Amniotic epithelial cell (primary cell): ENCODE measurements at regions not wholly inside any gene's neighbourhood (a gene's known extent, or its start where the extent isn't known, plus 50 kb on each side); places are given as distances from the start of the nearest gene placed in this dataset.
A peak's percentile ranks its signal among the peaks of the same experiment; 100 is the strongest.

Experiments
- DNase-seq: peaks from one replicate; pipeline ENCODE4 v3.0.0-alpha.2; 2010; ENCODE audit warnings: low read depth

GRCh38 chr20:58600756-58601155 lies 50.3 kb upstream of the STX16 start:
- DNase-seq, result no peak

DNA sequence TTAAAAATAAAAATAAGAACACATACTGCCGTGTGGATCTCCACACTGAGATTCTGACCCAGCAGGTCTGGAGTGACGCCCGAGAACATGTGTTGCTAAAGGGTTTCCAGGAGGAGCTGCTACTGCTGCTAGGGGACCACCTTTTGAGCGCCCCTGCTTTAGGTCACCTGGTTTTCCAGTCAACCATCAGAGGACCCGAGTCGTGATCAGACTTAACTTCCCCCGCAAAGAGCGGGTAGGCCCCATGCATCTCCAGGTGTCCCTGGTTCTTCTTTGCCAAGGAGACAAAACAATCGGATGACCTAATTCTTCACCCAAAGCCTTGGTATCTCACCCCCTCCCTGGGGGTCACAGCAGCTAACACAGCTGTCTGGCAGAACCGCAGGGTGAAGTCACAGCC lies 51.1 kb upstream of the STX16 start:
- no peak for DNase-seq

- DNase-seq, result peak; percentile 90
Observed at GRCh38 chr20:58598211-58599015, 52.7 kb upstream of the STX16 start.

DNA sequence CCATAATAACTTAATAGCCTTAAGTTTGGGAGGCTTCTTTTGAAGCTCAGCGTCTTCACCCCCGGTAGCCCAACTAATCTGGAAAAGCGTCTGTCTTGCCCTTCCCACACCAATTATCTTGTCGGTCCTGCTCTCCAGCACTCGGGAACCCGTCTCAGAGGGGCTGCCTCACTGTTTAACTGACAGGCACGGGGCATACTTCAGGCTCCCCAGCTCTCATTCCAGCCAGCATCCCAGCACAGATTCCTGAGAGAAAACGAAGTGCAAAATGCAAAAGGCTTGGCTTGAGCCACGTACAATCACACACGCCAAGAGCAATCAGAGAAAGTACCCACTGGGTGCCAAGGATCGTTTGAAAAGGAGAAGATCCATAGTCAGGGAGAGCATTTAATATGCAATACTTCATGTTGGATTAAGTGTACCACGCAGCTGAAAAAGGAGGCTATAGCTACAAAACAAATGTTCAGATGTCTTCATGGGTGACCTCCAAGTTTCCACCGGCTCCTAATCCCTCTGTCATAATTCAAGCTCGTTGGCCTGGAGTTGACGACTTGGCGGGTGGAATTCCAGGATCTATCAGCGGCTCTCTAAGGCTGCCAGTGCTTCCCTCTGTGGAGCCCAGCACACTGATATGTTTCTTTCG lies 53.7 kb upstream of the STX16 start:
- peak; percentile 97 for DNase-seq

DNA sequence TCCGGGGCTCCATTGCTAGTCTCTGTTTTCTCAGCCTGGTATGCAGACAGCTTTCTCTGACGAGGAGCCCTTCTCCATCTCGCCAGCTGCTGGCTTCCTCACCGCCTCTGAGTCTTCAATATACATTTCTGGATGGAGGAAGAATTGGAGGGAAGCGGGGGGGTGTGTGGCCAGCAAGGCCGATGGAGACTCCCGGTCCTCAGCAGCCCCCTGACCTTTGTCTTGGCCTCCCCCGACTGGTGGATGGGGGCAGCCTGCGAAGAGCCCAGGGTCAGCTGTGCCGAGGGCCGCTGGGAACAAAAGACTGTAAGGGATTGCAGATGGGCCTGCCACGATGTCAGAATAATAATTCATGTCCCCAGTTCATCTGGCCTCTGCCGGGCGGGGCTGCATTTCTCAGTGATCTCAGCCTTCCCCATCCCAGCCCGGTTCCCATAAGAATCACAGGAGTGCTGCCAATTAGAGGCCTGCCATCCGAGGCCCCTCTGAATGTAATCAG lies 54.3 kb upstream of the STX16 start:
- peak; percentile 68 for DNase-seq

- DNase-seq, result no peak
Observed at GRCh38 chr20:58596244-58596643, 54.8 kb upstream of the STX16 start.

DNA sequence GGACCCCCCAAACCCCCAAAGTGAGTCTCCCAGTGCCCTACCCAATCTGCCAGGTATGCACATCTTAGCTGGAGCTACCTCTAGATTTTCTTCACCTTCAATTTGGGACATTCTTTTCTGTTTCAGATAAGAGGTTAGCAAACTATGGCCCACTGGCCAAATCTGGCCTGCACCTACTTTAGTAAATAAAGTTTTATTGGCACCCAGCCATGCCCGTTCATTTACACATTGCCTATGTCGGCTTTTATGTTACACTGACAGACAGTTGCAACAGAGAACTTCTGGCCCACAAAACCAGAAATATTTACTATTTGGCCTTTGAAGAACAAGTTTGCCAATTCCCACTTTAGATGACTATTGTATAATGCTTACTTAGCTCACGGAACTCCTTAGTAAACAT lies 55.9 kb upstream of the STX16 start:
- DNase-seq, result no peak

GRCh38 chr20:58593880-58594638 lies 57.0 kb upstream of the STX16 start:
- no peak for DNase-seq

DNA sequence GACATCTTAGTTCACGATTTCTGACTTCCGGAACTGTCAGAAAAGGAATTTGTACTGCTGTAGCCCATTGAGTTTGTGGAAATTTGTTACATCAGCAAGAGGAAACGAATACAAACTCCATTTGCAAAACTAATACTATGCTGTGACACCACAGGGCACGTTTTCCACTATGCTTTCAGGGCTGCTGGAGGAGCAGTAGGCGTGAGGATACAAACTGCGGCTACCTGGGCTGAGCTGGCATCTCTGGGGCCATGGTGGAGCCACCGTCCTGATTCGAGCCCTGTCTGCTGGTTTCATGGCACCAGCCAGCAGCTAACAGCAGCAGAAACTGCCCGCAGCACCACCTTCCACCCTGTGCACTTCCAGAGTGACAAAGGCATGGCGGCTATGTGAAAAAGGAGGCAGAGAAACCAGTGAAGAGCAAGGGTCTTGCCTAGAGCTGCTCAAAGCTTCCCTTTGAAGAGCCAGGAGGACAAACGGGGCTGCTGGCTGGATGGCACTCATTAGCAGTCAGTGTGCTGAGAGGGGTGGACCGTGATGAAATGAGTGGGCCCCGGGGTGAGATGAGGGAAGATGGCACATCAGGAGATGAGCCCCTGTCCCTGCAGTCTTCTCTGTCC lies 58.9 kb upstream of the STX16 start:
- DNase-seq, result no peak

DNA sequence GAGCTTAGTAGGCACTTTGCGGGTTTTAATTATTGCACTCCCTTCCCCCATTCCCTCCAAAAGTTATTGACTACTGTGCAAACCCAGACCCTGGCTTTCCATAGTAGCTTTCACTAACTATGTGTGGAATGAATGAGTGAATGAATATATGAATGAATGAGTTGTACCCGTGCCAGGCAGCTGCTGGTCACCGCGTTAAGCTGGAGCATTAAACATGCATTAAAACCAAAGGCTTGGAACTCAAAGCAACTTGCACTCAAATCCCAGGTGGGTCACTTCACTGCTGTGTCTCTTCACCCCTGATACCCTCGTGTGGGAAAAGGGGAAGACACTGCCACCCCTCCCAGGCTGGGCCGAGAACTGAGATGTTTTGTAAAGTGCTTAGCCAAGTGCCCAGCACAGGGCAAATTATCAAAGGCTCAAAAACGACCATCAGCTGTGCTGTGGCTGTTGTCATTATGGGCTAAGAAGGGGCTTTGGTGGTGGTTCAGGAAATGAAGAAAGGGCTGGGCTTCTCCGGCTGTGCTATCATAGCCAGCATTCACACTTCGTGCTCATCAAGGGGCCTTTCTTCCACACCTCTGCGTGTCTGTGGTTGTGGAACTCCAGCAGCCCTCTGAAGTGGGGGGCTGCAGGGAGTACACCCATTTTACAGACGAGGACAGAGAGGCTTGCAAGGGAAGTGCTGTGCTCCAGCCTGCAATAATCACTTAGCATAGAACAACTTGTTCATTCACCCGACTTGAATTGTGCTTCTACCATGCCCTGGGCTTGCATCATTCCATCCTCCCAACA lies 60.2 kb upstream of the STX16 start:
- no peak for DNase-seq

GRCh38 chr20:58587467-58587866 lies 63.6 kb upstream of the STX16 start:
- no peak for DNase-seq

DNA sequence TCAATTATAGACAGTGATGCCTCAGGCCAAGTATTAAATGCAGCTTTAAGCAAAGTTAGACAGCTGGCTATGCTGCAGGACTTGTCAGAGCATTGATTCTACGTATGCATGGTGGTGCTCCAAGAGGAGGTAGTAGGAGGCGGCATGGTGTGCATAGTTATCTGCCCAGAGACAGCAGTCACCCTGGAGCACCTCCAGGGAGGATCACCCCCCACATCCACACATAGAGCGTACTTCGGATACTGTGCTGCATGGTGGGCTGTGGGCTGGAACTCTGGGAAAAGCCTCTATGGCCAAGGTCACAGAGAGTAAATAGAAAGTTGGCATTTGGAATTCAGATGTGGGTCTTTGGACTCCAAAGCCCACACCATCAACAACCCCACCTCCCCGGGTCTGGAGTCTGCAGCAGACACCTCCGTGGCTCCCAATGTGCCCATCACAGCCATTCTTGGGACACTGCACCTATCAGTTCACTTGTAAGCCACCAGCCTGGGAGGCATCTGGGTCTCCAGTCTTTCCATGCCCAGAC lies 64.5 kb upstream of the STX16 start:
- DNase-seq, result no peak

DNA sequence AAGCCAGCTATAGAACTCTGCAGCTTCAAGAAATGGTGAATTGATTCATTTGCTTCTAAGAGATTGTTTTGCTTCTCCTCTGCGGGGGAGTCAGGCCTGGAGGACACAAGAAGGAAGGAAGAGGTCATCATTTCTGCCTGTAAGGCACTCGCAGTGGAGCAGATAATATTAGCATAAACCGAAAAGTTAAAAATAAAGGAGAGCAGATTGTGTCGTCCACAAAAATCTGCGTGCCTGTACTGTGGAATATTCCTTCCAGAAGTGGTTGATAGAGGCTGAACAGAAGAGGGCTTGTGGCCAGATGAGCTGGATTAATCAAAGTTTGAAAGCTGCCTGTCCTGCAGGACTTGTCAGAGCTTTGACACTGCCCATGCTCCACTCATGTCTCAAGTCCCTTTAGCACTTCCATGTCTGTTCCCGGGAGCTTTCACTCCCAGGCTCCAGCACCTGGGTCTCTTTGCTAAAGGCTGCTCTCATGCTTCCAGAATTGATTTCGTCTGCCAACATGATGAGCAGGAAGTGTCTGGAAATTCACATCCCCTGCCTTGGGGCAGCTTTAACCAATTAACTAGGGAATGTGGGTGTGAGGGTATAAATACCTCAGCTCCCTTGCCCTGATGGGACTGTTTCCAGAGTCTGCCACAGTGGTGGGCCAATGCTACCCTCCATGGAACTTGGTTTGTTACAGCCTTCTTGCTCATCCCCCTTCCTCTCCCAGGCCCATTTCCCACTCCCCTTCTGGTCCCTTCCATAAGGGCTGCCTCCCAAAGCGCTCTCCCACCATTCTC lies 65.1 kb upstream of the STX16 start:
- no peak for DNase-seq

DNA sequence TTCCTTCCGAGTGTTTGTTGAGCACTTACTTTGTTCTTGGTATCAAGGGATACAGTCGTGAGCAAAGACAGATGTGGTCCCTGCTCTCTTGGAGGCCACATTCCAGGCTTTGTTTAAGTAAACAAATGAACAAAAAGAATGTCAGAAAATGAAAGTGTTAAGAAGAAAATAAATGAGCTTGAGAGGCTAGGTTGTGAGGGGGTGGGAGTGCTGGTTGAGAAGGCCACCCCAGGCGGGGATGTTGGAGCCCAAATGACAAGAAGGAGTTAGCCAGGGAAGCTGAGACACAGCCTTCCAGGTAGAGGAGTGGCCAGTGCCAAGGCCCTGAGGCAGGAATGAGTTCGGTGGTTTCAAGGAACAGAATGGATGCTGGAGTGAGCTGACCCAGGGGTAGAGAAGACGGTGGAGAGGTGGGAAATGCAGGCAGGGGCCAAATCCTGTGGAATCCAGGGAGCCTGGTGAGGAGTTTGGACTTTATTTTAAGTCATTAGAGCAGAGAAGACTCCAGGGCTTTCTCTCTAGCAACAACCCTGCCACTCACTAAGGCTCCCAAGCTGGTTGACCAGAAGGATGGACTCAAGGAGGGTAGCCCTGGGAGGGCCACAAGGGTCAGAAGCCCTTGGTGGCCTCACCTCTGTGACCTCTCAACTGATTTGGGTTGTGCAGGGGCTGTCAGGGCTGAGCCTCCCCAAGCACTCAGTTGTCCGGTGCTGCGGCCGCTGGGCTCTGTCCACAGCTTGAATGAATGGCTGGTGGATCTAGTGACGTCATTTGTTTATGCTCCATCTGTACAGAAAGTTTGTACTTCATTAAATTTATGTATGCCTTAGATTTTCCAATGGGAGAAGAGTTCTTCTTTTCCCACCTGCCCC lies 66.0 kb upstream of the STX16 start:
- peak; percentile 79 for DNase-seq

GRCh38 chr20:58584051-58584824 lies 66.8 kb upstream of the STX16 start:
- DNase-seq, result no peak

DNA sequence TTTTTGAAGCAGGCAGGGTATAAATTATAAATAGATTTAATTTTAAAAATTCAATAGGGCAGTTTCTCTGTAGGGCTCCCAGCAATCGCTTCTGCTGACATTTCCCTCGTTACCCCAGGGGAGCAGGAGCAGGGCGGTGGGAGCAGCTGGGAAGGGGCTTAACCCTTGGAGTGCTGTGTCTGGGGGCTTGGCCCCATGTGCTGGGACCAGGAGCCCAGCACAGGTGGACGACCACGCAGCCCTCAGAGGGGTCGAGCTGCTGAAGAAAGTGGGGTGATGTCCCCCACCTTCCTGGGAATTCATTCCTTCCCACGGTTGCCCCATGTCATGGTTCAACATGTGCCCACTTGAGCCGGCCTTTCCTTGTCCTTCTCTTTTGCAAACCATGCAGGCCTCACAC lies 67.5 kb upstream of the STX16 start:
- DNase-seq, result no peak

DNA sequence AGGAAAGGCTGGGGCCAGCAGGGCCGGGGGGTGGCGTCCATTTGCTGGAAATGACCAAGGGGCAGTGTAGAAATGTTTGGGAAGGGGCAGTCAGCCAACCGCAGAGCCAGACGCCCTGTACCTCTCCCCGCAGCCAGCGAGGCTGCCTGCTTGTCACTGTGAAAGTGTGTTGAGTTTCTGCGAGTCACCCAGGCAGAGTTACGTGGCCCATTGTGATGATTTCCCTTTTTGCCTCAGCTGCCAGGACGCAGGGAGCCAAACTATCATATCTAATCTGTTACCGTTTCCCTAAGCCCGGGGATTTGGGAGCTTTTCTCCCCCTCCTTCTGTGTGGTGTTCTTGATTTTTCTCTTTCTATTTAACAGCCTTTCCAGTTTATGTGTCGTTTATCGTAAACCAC lies 67.9 kb upstream of the STX16 start:
- peak; percentile 41 for DNase-seq

DNA sequence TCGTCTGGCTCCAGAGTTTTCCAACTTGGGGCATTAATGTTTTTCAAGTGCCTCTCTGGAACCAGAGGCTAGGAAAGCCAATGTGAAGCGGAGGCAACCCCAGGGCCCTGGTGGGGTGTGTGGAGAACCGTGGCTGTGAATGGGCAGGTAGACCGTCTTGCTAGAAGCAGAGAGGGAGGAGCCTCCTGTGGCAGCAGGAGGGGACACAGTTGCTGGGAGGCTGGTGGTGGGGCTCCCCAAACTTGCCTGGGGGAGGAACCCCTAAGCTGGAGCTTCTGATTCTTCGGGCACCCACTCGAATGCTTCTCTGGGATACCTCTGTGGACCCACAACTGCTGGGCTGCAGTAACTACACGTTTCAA lies 65.3 kb upstream of the APCDD1L start:
- no peak for DNase-seq
